ENCODE measurements at regions not wholly inside any gene's neighbourhood (a gene's known extent, or its start where the extent isn't known, plus 50 kb on each side); places are given as distances from the start of the nearest gene placed in this dataset.
A peak's percentile ranks its signal among the peaks of the same experiment; 100 is the strongest.

DNA sequence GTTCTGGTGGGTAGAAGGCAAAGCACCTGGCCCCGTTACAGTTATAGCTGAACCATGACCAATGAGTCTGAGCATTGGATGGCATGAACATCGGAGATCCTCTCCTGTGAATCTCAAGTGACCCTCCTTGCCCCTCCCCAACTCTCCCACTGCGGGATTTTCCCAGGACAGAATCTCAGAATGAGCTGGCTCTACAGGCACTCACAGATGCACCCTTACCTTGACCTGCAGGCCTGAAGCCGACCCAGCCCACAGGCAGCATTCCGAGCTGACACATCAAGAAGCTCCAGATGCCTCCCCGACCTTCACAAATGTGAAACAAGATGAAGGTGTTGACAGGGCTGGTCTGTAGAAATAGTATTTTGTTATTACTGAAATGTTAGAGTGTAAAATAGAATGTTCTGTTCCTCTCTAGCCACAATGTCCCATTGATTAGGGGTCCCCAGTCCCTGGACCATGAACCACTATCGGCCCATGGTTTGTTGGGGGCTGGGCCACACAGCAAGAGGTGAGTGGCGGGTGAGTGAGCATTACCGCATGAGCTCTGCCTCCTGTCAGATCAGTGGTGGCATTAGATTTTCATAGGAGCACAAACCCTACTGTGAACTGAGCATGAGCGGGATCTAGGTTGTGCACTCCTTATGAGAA is 263.4 kb downstream of the AUH start:
- no peak for DNase-seq (ENCODE audit: low spot score)

DNA sequence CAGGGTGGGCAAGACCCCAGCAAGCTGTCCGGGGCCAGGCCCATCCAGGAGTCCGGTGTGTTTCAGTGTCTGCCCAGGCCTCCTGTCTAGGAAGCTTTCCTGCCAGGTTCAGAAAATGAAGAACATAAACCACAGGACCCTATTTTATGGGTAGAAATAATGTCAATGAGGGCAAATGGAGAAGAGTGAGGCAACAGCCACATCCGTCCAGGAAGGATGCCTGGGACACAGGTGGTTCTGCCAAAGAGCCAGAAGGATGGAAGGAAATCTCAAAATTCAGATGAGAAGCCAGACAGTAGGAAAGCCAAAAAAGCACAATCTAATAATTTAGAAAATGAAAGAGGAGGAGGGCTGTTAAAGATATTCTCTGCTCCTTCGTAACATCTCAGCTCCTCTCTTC is 262.3 kb downstream of the AUH start:
- DNase-seq (ENCODE audit: low spot score): no peak

DNA sequence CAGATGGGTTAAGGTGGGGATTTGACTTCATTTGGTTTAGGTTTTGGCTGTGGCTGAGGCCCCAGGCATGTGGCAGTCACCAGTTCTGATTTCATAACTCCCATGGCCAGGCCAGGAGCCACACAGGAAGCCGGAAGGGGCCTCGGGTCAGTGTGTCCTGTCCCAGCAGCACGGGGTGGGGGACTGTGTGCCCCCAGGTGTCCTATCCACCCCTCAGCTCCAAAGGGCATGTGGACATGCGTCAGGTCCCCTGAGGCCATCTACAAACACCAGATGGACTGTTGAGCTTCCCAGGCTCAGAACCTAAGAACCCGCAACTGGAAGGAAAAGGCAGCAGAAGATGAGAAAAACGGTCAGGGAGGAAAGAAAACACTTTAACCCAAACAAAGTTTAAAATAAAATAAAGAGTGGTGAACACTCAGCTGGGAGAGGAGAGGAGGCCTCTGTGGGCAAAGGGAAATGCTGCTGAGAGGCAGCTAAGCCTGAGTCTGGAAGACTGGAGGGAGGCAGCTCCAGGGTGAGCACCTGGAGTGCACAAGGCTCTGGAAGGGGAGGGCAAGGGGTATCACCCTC is 260.8 kb downstream of the AUH start:
- no peak for DNase-seq (ENCODE audit: low spot score)

DNA sequence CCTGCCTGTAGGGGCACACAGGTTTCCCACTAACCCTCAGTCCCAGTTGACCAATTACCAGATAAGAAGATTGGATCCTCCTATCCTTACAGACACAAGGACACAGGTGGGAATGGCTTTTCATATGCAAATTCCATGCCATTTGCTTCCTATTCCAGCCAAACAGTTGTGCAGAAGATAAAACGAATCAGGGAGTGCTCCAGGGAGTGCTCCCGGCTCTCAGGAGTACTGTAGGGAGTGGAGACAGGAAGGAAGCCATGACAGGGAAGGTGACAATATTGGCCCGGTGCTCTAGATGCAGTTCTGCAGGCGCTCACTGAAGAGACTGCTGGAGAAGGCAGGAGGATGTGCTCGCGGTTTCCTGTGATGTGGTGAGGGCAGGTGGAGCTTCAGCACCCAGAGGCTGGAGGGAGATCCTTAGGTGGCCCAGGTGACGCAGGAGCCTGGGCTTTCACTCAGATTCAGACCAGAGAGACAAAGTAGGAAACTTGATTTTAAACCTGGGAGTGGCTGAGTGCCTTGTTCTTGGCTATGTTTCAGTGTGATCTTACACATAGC is 260.0 kb downstream of the AUH start:
- DNase-seq (ENCODE audit: low spot score): no peak

DNA sequence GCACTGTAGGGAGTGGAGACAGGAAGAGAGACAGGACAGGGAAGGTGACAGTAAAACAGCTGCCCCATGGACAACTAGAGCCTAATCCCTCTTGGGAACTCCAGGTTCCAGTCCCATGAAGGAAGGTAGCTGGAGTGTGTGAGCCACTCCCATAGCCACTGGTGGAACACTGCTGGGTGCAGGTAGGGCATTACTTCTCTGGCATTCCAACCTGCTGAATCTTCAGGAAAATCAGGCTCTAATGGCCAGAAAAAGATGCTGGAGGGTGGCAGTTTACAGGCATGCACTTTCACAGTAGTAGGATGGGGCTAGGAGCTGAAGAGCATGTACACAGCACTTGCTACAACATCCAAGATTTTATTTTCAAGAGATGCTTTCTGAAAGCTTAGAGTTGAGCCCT is 259.4 kb downstream of the AUH start:
- DNase-seq (ENCODE audit: low spot score): no peak

DNA sequence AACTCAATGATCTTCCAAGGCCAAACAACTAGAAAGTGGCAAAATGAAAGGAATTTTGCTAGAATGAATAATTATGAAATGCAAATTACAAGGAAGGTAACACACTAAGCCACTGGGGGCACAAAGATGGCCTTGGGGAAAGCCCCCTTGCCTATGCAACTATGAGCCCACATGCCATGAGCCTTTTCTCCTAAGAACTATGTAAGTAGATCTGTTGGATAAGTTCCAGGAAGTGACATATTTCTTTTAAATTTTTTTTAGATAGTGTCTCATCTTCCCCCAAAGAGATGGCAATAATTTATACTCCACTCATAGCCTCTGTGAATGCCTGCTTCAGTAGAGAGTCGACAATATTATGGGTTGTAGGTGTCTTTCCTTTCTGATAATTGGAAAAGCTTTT is 257.8 kb downstream of the AUH start:
- no peak for DNase-seq (ENCODE audit: low spot score)

DNA sequence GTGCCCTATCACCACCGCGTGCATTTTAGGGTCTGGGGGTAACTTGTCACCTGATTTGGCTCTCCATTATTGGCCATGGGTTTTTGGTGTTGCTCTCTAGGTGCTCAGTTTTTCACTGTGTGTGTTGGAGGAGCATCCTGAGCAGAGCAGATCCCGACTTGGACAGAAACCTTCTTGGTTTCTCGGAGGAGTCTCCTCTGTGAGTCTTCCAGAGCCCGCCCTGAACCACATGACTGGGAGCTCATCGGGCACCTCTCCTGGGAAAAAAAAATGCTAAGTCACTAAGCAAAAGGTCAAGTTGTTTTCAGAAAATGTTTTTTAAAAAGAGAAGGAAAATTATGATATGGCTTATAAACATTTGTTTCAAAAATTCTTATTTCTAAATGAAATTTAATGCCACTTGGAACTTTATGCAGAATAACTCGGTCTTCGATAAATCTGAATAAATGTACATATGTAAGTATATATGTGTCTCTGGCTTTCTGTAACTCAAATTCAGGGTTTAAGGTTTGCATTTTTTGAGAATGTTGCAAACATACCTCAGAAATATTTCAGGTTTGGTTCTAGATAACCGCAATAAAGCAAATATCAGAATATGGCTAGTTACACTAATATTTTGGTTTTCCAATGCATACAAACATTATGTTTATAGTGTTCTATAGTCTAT is 255.2 kb downstream of the AUH start:
- no peak for DNase-seq (ENCODE audit: low spot score)

DNA sequence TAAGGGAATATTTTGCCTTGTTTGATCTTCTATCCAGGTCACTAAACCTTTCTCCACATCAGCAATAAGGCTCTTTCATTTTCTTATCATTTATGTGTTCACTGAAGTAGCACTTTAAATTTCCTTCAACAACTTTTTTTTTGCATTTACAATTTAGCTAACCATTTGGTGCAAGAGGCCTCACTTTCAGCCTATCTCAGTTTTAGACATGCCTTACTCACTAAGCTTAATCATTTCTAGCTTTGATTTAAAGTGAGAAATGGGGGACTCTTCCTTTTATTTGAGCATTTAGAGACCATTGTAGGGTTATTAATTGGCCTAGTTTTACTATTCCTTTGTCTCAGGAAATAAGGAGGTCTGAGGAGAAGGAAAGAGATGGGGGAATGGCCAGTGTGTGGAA is 250.5 kb downstream of the AUH start:
- DNase-seq (ENCODE audit: low spot score): no peak

DNA sequence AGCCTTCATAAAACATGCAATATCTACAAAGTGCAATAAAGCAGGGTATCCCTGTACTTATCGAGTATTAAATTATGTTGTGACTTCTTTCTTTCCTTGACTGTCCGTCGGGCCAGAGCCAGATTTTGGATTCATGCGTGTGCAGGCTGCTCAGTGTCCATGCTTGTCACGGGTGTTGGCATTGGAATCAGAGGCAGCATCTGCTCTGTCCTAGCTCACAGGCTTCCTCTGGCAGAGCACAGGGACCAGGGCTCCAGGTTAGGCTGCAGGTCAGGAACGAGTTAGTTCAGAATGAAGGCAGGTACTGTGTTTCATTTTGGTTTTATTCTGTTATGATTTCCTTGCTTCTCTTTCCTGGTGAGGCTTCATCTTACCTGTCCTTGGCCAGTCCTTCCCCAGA is 249.8 kb downstream of the AUH start:
- DNase-seq (ENCODE audit: low spot score): no peak

DNA sequence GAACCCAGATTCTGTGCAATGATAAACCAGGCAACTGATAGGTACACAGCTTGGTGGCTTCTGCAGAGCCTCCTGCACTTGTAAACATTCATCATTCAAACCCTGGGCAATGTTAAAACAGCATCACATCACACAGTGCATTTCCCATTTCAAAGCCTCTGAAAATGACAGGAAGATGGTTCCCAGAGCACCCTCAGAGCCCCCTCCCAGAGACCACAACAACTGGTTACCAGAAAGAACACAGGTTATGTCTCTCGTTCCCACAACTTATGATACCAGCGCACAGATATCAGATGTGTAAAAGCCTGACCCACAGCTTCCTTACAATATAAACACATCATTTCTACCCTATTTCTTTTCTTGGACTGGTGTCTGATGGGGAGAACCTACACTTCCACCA is 248.7 kb downstream of the AUH start:
- DNase-seq (ENCODE audit: low spot score): no peak

DNA sequence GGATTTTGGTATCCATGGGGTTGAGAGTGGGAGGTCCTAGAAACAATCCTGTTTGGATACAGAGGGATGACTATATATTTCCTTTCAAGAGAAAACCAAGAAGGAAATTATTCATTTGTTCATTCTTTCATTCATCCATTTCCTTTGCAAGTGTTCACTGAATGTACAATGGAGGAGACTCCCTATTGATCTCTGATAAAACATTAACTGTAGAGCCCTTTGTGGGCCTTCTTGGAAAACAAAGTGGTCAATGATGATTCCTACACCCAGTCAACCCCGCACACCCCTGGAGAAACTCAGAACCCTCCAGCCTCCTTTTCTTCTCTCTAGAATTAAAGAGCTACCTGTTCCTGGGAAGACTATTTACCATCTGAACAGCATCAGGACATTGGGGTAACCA is 247.3 kb downstream of the AUH start:
- DNase-seq (ENCODE audit: low spot score): no peak

DNA sequence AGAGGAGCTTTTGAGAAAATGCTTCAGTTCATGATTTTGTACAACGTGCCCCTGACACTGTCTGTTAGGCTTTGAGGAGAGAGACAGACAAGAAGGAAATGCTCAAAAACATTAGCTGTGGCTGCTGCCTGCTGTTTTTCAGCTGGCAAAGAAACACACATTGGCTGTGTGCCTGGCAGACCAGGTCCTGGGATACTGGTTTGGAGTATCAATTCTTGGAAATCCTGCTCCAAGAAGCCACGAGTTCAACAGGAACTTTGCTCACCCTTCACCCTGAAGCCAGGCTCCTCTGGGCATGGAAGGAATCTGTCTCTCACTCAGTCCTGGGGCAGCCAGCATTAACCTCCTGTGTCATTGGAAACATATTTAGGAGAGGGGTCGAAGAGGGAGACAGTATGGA is 245.5 kb downstream of the AUH start:
- DNase-seq (ENCODE audit: low spot score): peak; percentile 32

DNA sequence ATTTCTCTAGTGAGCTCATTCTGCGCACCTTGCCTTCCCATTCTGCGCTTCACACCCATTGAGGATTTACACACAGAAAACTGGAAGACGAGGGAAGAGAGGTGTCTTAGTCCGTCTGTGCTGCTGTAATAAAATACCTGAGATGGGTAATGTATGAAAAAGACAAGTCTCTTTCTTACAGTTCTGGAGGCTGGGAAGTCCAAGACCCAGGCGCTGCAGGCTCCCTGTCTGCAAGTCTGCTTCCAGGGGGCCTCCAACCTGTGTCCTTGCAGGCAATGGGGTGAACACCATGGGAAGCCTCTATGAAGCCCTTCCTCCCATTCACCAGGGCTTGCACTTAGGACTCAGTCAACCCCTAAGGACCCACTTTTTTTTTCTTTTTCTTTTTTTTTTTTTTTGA is 245.0 kb downstream of the AUH start:
- no peak for DNase-seq (ENCODE audit: low spot score)

DNA sequence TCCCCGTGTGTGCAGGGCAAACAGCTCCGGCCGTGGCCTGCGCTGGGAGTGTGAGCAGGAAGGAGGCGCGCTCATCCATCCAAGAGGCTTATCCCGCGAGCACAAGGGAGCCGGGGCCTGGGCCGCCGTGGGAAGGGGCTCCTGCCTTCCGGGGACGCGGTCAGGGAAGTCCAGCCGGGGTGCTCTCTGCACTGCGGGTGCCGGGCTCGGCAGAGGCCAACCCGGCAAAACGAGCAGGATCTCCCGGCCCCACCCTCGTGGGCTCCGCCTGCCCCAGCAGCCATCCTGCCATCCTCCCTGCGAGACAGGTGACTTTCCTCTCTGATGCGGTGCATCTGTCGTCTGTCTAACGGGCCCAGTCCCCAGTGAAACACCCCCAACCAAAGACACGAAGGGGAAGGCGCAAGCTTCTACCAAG is 244.2 kb downstream of the AUH start:
- DNase-seq (ENCODE audit: low spot score): no peak

DNA sequence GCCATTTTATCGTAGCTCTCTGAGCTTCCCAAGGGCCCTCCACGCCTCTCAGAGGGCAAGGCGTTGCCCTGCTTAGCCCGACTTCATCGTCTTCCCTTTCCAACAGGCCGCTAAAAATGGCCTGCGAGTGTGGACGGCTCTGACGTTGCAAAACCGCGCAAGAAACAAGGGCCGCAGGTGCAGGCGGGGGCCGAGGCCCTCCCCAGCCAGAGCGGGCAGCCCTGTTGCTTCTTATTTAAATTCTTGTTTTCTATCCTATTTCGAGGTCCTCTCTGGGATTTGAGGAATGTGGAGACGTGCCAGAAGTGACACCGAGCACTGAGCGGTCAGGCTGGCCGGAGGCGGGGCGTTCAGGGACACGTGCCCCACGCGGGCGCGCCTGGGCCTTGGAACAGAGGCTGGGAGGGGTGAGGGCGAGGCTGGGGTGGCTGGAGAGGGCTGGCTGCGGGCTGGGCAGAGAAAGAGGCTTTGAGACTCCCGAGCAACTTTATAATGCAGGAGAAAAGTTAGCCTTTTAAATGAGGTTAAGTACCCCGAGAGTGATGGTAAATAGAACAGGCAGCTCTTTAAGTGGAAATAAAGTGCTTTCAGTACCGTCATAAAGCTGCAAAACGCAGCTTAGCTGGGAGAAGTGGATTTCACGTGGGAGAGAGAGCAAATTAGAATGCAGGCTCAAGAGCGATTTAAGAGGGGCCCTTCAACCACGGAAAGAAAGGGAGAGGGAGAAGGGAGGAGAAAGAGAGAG is 243.6 kb downstream of the AUH start:
- DNase-seq (ENCODE audit: low spot score): peak; percentile 83

DNA sequence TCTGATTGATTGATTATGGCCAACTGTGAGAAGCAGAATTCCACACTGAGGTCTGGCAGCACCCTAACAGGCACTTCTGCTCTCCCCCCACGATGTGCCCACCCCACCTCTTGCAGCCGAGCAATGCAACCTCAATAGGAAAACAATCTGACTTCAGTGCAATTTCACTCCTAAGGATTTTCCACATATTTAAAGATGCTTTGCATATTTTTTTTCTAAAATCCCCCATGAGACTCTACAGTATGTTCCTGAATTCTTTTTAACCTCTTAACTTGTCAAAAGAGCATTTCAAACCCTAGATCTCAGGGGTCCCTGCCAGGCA is 243.1 kb downstream of the AUH start:
- DNase-seq (ENCODE audit: low spot score): no peak

DNA sequence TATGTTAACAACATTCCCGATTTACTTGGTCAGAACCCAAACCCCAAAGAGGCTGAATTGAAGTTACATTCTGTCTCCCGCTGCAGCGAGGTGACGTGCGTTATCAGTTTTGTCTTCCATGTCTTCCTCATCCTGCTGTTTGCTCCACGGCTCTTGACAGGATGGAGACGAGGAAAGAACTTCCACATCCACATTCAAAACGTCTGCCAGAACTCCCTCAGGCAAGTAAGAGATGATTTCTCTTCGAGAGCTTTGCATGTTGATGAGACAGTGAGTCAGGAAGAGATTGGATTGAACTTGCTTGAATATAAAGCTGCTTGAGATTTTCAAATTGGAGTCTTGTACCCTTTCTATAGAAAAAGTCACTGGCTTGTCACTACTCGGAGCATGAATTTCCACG is 242.6 kb downstream of the AUH start:
- DNase-seq (ENCODE audit: low spot score): no peak

DNA sequence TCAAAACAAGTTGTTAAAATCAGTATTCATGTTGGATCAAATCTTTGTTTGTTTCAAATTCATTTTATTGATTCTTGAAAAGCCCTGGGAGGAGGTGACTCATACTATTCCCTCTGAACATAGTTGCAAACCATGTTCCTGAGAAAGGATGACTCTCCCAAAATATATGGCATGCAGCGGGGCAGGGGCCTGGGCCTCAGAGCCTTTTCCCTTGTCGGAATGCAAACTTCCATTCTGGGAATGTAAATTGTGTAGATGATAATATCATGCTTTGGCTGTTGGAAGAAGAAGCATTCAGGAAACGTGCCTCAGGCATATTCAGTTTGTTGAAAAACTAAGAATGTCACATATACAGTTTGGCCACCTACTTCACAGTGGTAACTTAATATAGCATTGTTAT is 242.0 kb downstream of the AUH start:
- DNase-seq (ENCODE audit: low spot score): no peak

DNA sequence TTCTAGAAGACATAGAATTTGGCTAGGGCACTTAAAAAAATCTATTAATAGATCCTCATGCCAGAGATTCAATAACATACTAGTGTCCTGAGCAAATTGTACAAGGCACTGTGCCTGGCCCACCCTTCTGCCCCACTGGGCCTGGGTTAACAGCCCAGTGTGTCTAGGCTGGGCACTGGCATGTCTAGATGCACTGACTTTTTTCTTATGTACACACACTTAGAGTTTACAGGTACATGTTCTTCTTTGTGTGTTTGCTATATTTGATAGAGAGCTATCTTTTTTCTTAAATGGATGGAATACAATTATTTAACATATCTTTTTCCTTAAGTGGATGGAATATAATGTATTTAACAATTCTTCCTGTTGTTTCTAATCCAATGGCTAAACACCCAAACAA is 241.5 kb downstream of the AUH start:
- no peak for DNase-seq (ENCODE audit: low spot score)

DNA sequence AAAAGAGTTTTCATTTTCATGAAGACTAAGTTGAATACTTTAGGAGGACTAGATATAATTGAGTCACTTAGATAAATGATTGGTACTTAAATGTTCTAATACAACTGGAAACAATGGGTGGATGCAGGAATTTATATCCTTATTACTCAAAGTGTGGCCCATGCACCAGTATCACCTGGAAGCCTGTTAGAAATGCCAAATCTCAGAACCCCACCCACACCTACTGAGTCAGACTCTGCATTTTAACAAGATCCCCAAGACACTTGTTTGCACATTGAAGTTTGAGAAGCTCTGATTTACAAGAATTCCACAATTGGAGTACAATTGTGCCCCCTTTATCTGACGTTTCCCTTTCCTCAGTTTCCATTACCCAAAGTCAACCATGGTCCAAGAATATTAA is 239.0 kb downstream of the AUH start:
- DNase-seq (ENCODE audit: low spot score): no peak

DNA sequence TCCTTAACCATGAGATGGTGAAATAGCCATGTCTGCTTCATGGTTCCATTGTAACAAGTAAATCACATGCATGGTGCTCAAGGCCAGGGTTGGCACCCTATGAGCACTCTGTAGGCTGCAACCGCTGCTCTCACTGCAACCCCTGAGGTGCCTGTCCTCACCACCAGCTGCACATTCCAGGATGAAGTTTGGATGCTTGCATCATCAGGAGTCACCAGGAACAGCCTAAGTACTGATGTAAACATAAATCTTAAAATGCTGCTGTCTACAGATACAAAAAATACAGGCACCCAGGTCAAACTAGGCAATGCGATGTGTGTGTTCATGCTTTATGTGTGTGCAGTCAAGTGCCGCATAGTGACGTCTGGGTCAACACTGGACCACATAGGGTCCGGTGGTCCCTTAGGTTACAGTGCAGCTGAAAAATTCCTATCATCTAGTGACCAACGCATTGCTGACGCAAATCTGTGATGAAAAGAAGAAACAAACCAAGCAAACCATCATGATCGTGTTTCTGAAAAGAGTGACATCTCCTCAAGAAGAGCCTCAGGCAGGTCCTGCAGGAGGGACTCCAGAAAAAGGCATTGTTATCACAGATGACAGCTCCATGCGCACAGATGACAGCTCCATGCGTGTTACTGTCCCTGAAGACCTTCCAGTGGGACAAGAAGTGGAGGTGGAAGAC is 234.8 kb downstream of the AUH start:
- DNase-seq (ENCODE audit: low spot score): no peak

DNA sequence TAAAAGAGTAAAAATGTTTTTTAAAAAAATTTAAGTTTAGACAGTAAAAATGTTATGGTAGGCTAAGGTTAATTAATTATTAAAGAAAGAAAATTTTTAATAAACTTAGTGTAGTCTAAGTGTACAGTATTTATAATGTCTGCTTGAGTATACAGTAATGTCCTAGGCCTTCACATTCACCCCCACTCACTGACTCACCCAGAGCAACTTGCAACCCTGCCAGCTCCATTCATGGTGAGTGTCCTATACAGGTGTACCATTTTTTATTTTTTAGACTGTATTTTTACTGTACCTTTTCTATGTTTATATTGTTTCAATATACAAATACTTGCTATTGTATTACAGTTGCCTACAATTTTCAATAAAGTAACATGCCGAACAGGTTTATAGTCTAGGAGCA is 234.1 kb downstream of the AUH start:
- no peak for DNase-seq (ENCODE audit: low spot score)
